ENCODE measurements at regions not wholly inside any gene's neighbourhood (a gene's known extent, or its start where the extent isn't known, plus 50 kb on each side); places are given as distances from the start of the nearest gene placed in this dataset.

DNA sequence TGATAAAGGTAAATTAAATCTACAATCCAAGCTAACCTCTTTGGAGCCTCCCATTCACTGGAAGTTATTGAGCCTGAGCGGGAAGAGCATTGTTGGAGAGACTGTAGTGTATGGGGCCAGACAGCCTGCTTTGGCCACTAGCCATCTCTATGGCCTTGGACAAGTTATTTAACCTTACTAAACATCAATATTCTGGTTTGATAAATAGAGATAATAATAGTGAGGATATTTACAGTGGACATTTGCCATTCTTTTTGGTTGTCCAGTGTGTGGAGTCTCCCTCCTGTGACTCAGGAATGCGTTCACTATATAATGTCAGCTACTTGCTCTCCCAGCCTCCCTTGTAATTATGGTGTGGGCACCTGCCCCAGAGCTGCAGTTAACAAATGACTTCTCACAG, 216.1 kb downstream of the SLC38A4 start:
- H3F3A ChIP-seq (replicated peaks; ENCODE audit: insufficient read depth), result peaks cover 14% of the 10 kb centered on the region
- H2AFZ ChIP-seq (ENCODE audit: low read depth), result no peak overlapping the region; the same call in 1 of the 2 replicates
- no peak overlapping the region for H3K9ac ChIP-seq
- DNase-seq, result no peak
- H3K9me2 ChIP-seq, result no peaks in the 10 kb centered on the region
- peaks cover 0 to 9% of the 10 kb centered on the region in 2 experiments; a peak in 2 of 4 replicates for H3K4me1 ChIP-seq (ENCODE audit: control insufficient read depth in 1 of 2, insufficient read depth in 2 of 2, low read depth in 1 of 2, low read length in 1 of 2)
- H3K4me3 ChIP-seq (ENCODE audit: low read depth in 2 of 2, low read length in 1 of 2), result no peak overlapping the region
- no peaks in the 10 kb centered on the region for H3K36me3 ChIP-seq (replicated peaks in 1 of 2; ENCODE audit: control insufficient read depth in 1 of 2, insufficient read depth in 2 of 2, low read length in 1 of 2)
- H3K9me3 ChIP-seq, result no peaks in the 10 kb centered on the region
- no peaks in the 10 kb centered on the region for H3K27me3 ChIP-seq (ENCODE audit: insufficient read depth)
- CTCF ChIA-PET, result no interaction called here
- peak overlapping the region; percentile 40; the same call in 1 of the 2 replicates for H3K4me2 ChIP-seq
- TF ChIP-seq SMC3 (IDR thresholded peaks at IDR 0.05; ENCODE audit: low read depth, low read length) (no peak), NRF1 (IDR thresholded peaks at IDR 0.05; ENCODE audit: low read depth, low read length) (no peak), RAD21 (IDR thresholded peaks at IDR 0.05; ENCODE audit: low read length) (no peak)
- TF ChIP-seq, protein P1, sequence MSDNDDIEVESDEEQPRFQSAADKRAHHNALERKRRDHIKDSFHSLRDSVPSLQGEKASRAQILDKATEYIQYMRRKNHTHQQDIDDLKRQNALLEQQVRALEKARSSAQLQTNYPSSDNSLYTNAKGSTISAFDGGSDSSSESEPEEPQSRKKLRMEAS (IDR thresholded peaks at IDR 0.05; ENCODE audit: low read depth), result no peak
- 94% methylated on average over 2 of the region's 2 CpGs for WGBS (ENCODE audit: low lambda C conversion rate)
- H3K79me2 ChIP-seq (ENCODE audit: insufficient read depth), result no peaks in the 10 kb centered on the region
- POLR2A ChIA-PET, result no interaction called here
- H4K20me1 ChIP-seq (ENCODE audit: insufficient read depth), result no peaks in the 10 kb centered on the region
- H3K27ac ChIP-seq (ENCODE audit: low read depth in 2 of 2, low read length in 1 of 2), result peak overlapping the region in 1 of 2 experiments; percentile 83; a peak in 2 of 4 replicates

DNA sequence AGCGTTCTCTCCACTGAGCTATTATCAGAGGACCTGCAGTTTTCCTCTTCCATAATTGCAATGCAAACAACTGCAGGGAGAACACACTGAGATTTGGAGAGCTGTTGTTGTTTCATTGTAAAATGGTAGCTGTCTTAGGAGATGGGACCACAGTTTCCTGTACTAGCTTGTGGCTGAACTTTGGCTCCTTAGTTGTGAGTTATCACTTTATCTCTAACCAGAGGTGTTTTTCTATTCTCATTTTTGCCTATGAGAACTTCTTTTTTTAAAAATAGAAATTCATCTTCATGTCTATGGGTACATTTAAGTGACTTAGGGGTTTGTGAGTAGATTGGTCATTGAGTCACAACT, 216.5 kb downstream of the SLC38A4 start:
- Histone ChIP-seq H3K36me3 (replicated peaks in 1 of 2; ENCODE audit: control insufficient read depth in 1 of 2, insufficient read depth in 2 of 2, low read length in 1 of 2) (no peaks in the 10 kb centered on the region), H3K9me3 (no peaks in the 10 kb centered on the region), H3F3A (replicated peaks; ENCODE audit: insufficient read depth) (peaks cover 14% of the 10 kb centered on the region), H3K9me2 (no peaks in the 10 kb centered on the region), H3K27me3 (ENCODE audit: insufficient read depth) (no peaks in the 10 kb centered on the region), H3K9ac (no peak overlapping the region), H3K4me2 (peak overlapping the region; percentile 40; the same call in 1 of the 2 replicates), H3K4me3 (ENCODE audit: low read depth in 2 of 2, low read length in 1 of 2) (no peak overlapping the region), H2AFZ (ENCODE audit: low read depth) (no peak overlapping the region; the same call in 1 of the 2 replicates), H4K20me1 (ENCODE audit: insufficient read depth) (no peaks in the 10 kb centered on the region), H3K27ac (ENCODE audit: low read depth in 2 of 2, low read length in 1 of 2) (peak overlapping the region; percentile 60 to 83; a peak in 3 of 4 replicates), H3K4me1 (ENCODE audit: control insufficient read depth in 1 of 2, insufficient read depth in 2 of 2, low read depth in 1 of 2, low read length in 1 of 2) (peaks cover 0 to 9% of the 10 kb centered on the region in 2 experiments; a peak in 2 of 4 replicates), H3K79me2 (ENCODE audit: insufficient read depth) (no peaks in the 10 kb centered on the region)
- TF ChIP-seq EP300 (IDR thresholded peaks at IDR 0.05; ENCODE audit: borderline replicate concordance in 1 of 2, low read depth in 1 of 2, low read length in 1 of 2), result no peak
- no peak for TF ChIP-seq RXRA (IDR thresholded peaks at IDR 0.05; ENCODE audit: borderline replicate concordance, low read depth)
- no peak for TF ChIP-seq SIN3A (IDR thresholded peaks at IDR 0.05; ENCODE audit: borderline replicate concordance, low read depth, low read length)
- no peak for TF ChIP-seq MXI1 (IDR thresholded peaks at IDR 0.05; ENCODE audit: low read depth, low read length)
- CTCF ChIA-PET, result no interaction called here
- WGBS (ENCODE audit: low lambda C conversion rate), result 38% methylated on average over 1 of the region's 1 CpG
- DNase-seq, result no peak
- POLR2A ChIA-PET, result no interaction called here

DNA sequence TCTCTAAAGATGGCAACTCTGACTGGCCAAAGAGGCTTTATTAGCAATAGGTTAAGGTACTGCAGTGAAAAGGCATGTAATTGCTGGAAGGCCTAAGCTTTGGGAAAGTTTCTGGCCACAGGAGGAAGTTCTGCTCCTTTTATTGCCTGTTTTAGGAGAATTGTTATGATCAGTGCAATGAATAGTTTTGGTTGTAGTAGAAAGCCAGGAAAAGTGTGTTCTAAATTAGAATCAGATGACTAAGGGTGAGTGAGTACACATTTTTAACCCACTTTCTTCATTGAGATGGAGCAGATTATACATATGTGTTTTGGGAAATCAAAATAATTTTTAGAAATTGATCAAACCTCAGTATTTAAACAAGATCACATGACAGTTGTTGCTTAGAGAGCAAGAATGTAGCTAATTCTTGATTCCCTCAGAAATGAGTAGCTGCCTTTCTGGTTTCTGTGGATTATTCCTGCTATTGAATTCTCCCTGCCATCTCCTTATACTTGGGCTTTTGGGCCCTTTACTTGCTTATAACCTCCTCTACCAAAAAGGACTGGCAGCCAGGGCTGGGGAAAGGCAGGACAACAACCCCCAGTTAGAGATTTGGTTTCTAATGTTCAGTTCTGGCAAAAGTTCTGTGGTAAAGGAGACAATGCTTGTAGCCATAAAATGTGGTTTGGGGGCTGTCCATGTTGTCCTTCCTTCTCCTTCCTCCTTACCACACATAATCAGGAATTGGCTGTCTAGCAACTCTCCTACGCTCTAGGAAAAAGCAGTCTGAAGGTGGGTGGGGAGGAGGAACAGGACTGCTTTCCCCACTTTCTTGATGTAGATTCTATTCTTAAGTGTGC, 217.1 kb downstream of the SLC38A4 start:
- Histone ChIP-seq H3K79me2 (ENCODE audit: insufficient read depth) (no peaks in the 10 kb centered on the region), H3K9me2 (no peaks in the 10 kb centered on the region), H3F3A (replicated peaks; ENCODE audit: insufficient read depth) (peaks cover 14% of the 10 kb centered on the region), H3K9ac (no peak overlapping the region), H3K4me2 (peak overlapping the region; percentile 40; the same call in 1 of the 2 replicates), H3K4me3 (ENCODE audit: low read depth in 2 of 2, low read length in 1 of 2) (no peak overlapping the region), H4K20me1 (ENCODE audit: insufficient read depth) (no peaks in the 10 kb centered on the region), H3K27ac (ENCODE audit: low read depth in 2 of 2, low read length in 1 of 2) (peak overlapping the region; percentile 60 to 83; a peak in 3 of 4 replicates), H2AFZ (ENCODE audit: low read depth) (peak overlapping the region; percentile 50; the same call in 1 of the 2 replicates), H3K9me3 (no peaks in the 10 kb centered on the region), H3K27me3 (ENCODE audit: insufficient read depth) (no peaks in the 10 kb centered on the region), H3K4me1 (ENCODE audit: control insufficient read depth in 1 of 2, insufficient read depth in 2 of 2, low read depth in 1 of 2, low read length in 1 of 2) (peaks cover 0 to 9% of the 10 kb centered on the region in 2 experiments; a peak in 2 of 4 replicates), H3K36me3 (replicated peaks in 1 of 2; ENCODE audit: control insufficient read depth in 1 of 2, insufficient read depth in 2 of 2, low read length in 1 of 2) (no peaks in the 10 kb centered on the region)
- ChIA-PET CTCF (no interaction called here), POLR2A (no interaction called here)
- 36% methylated on average over 1 of the region's 1 CpG for WGBS (ENCODE audit: low lambda C conversion rate)
- DNase-seq, result no peak
- TF ChIP-seq CHD2 (IDR thresholded peaks at IDR 0.05; ENCODE audit: low read length, partially characterized antibody), result no peak
- no peak for TF ChIP-seq GATA2 (CRISPR knock-in tag; IDR thresholded peaks at IDR 0.05)
- peak; percentile 92 for TF ChIP-seq TCF12 (IDR thresholded peaks at IDR 0.05)
- TF ChIP-seq, protein P2, sequence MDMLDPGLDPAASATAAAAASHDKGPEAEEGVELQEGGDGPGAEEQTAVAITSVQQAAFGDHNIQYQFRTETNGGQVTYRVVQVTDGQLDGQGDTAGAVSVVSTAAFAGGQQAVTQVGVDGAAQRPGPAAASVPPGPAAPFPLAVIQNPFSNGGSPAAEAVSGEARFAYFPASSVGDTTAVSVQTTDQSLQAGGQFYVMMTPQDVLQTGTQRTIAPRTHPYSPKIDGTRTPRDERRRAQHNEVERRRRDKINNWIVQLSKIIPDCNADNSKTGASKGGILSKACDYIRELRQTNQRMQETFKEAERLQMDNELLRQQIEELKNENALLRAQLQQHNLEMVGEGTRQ (IDR thresholded peaks at IDR 0.05; ENCODE audit: borderline replicate concordance, low read depth, low read length), result no peak
- no peak for TF ChIP-seq MXI1 (IDR thresholded peaks at IDR 0.05; ENCODE audit: low read depth, low read length)
- TF ChIP-seq, protein P3, sequence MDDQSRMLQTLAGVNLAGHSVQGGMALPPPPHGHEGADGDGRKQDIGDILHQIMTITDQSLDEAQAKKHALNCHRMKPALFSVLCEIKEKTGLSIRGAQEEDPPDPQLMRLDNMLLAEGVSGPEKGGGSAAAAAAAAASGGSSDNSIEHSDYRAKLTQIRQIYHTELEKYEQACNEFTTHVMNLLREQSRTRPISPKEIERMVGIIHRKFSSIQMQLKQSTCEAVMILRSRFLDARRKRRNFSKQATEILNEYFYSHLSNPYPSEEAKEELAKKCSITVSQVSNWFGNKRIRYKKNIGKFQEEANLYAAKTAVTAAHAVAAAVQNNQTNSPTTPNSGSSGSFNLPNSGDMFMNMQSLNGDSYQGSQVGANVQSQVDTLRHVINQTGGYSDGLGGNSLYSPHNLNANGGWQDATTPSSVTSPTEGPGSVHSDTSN (IDR thresholded peaks at IDR 0.05), result 0 out of 2 replicates have a peak, but pooled peaks have one; percentile 7
- TF ChIP-seq, protein P4, sequence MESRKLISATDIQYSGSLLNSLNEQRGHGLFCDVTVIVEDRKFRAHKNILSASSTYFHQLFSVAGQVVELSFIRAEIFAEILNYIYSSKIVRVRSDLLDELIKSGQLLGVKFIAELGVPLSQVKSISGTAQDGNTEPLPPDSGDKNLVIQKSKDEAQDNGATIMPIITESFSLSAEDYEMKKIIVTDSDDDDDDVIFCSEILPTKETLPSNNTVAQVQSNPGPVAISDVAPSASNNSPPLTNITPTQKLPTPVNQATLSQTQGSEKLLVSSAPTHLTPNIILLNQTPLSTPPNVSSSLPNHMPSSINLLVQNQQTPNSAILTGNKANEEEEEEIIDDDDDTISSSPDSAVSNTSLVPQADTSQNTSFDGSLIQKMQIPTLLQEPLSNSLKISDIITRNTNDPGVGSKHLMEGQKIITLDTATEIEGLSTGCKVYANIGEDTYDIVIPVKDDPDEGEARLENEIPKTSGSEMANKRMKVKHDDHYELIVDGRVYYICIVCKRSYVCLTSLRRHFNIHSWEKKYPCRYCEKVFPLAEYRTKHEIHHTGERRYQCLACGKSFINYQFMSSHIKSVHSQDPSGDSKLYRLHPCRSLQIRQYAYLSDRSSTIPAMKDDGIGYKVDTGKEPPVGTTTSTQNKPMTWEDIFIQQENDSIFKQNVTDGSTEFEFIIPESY (IDR thresholded peaks at IDR 0.05; ENCODE audit: borderline replicate concordance, low read depth), result no peak
- TF ChIP-seq MEF2A (IDR thresholded peaks at IDR 0.05; ENCODE audit: borderline replicate concordance, low read depth), result peak; percentile 76; the same call in 1 of the 2 replicates
- TF ChIP-seq FOXM1 (IDR thresholded peaks at IDR 0.05; ENCODE audit: low read depth), result no peak
- TF ChIP-seq GABPA (IDR thresholded peaks at IDR 0.05; ENCODE audit: low read depth), result no peak
